ENCODE measurements at regions not wholly inside any gene's neighbourhood (a gene's known extent, or its start where the extent isn't known, plus 50 kb on each side); places are given as distances from the start of the nearest gene placed in this dataset.

GRCh38 chr7:131249003-131249402, 78.7 kb upstream of the MKLN1 start:
- H3K4me3 ChIP-seq (ENCODE audit: low read depth, low read length), result no peak overlapping the region

GRCh38 chr7:131249483-131249882, 78.2 kb upstream of the MKLN1 start:
- no peak overlapping the region for H3K4me3 ChIP-seq (ENCODE audit: low read depth, low read length)
- no peak for TF ChIP-seq CTCF (IDR thresholded peaks at IDR 0.05; ENCODE audit: borderline replicate concordance, insufficient read depth, low read depth, low read length)

More at GRCh38 chr7:131249003-131249402, 78.7 kb upstream of the MKLN1 start:
- TF ChIP-seq CTCF (IDR thresholded peaks at IDR 0.05; ENCODE audit: borderline replicate concordance, insufficient read depth, low read depth, low read length), result no peak

GRCh38 chr7:131250331-131250730, 77.3 kb upstream of the MKLN1 start:
- TF ChIP-seq CTCF (IDR thresholded peaks at IDR 0.05; ENCODE audit: borderline replicate concordance, insufficient read depth, low read depth, low read length), result no peak
- no peak overlapping the region for H3K4me3 ChIP-seq (ENCODE audit: low read depth, low read length)

- H3K4me3 ChIP-seq (ENCODE audit: low read depth, low read length), result no peak overlapping the region
- TF ChIP-seq CTCF (IDR thresholded peaks at IDR 0.05; ENCODE audit: borderline replicate concordance, insufficient read depth, low read depth, low read length), result no peak
Measured at GRCh38 chr7:131251371-131251770, 76.3 kb upstream of the MKLN1 start.

- TF ChIP-seq CTCF (IDR thresholded peaks at IDR 0.05; ENCODE audit: borderline replicate concordance, insufficient read depth, low read depth, low read length), result no peak
- H3K4me3 ChIP-seq (ENCODE audit: low read depth, low read length), result no peak overlapping the region
Measured at GRCh38 chr7:131252976-131253375, 74.7 kb upstream of the MKLN1 start.

- no peak for TF ChIP-seq CTCF (IDR thresholded peaks at IDR 0.05; ENCODE audit: borderline replicate concordance, insufficient read depth, low read depth, low read length)
- no peak overlapping the region for H3K4me3 ChIP-seq (ENCODE audit: low read depth, low read length)
Measured at GRCh38 chr7:131254211-131254610, 73.5 kb upstream of the MKLN1 start.

GRCh38 chr7:131255242-131255641, 72.4 kb upstream of the MKLN1 start:
- TF ChIP-seq CTCF (IDR thresholded peaks at IDR 0.05; ENCODE audit: borderline replicate concordance, insufficient read depth, low read depth, low read length), result no peak
- H3K4me3 ChIP-seq (ENCODE audit: low read depth, low read length), result no peak overlapping the region
